GM21786 (cell line): ENCODE measurements at regions not wholly inside any gene's neighbourhood (a gene's known extent, or its start where the extent isn't known, plus 50 kb on each side); places are given as distances from the start of the nearest gene placed in this dataset.
"Not testable (repeated sequence)": the region's sequence is repeated elsewhere in the genome, so short reads cannot be mapped to it uniquely, and the experiment has no call there.

Source experiments
- ATAC-seq: cut with Tn5 transposase; IDR thresholded peaks from one replicate; pipeline ENCODE4 v1.9.1; 2021; ENCODE audit not compliant: unreplicated experiment

GRCh38 chr3:164003016-164003415 is 1075.3 kb downstream of the SI start:
- not testable (repeated sequence) for ATAC-seq

- no peak for ATAC-seq
Observed at GRCh38 chr3:163983940-163984339, 1094.4 kb downstream of the SI start.

GRCh38 chr3:163971861-163972260 is 1106.4 kb downstream of the SI start:
- ATAC-seq, result no peak

GRCh38 chr3:163957072-163957471 is 1121.2 kb downstream of the SI start:
- no peak for ATAC-seq

- no peak for ATAC-seq
Observed at GRCh38 chr3:163953526-163953925, 1124.8 kb downstream of the SI start.

- no peak for ATAC-seq
Observed at GRCh38 chr3:163952499-163952898, 1125.8 kb downstream of the SI start.

GRCh38 chr3:163951397-163951987 is 1126.8 kb downstream of the SI start:
- no peak for ATAC-seq

- no peak for ATAC-seq
Observed at GRCh38 chr3:163946785-163947184, 1131.5 kb downstream of the SI start.

GRCh38 chr3:163943664-163944063 is 1134.6 kb downstream of the SI start:
- ATAC-seq, result no peak

- ATAC-seq, result no peak
Observed at GRCh38 chr3:163939926-163940325, 1138.4 kb downstream of the SI start.

- no peak for ATAC-seq
Observed at GRCh38 chr3:163936543-163936942, 1141.8 kb downstream of the SI start.

- no peak for ATAC-seq
Observed at GRCh38 chr3:163935411-163935810, 1142.9 kb downstream of the SI start.

- ATAC-seq, result no peak
Observed at GRCh38 chr3:163929069-163929652, 1149.1 kb downstream of the SI start.

GRCh38 chr3:163927521-163927920 is 1150.8 kb downstream of the SI start:
- no peak for ATAC-seq

GRCh38 chr3:163924600-163924999 is 1153.7 kb downstream of the SI start:
- no peak for ATAC-seq

GRCh38 chr3:163919154-163919553 is 1159.1 kb downstream of the SI start:
- ATAC-seq, result no peak

GRCh38 chr3:163916596-163917560 is 1161.4 kb downstream of the SI start:
- no peak for ATAC-seq

GRCh38 chr3:163915280-163915679 is 1163.0 kb downstream of the SI start:
- no peak for ATAC-seq

GRCh38 chr3:163914567-163914966 is 1163.7 kb downstream of the SI start:
- no peak for ATAC-seq

- no peak for ATAC-seq
Observed at GRCh38 chr3:163891771-163892170, 1186.5 kb downstream of the SI start.

GRCh38 chr3:163890661-163891060 is 1187.6 kb downstream of the SI start:
- ATAC-seq, result no peak

- no peak for ATAC-seq
Observed at GRCh38 chr3:163879172-163879571, 1199.1 kb downstream of the SI start.
